ENCODE measurements at regions not wholly inside any gene's neighbourhood (a gene's known extent, or its start where the extent isn't known, plus 50 kb on each side); places are given as distances from the start of the nearest gene placed in this dataset.

DNA sequence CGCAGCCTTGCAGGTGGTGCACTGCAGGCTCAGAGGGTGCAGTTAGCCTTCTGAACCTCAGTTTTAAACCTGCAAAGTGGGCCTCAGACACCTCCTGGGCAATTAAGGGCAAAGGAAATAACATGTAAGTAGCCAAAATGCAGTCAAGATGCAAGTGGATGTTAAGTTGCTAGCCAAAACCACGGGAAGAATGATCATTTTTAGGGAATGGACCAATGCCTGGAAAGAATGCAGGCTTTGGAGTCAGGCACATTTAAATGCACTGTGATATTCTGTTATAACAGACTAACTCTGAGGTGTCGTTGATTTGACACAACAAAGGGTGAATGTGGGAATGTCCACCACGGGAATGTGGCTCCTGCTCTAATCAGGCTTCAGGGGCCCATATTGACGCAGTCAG lies 57.9 kb upstream of the PTGFRN start:
- no peak for DNase-seq

DNA sequence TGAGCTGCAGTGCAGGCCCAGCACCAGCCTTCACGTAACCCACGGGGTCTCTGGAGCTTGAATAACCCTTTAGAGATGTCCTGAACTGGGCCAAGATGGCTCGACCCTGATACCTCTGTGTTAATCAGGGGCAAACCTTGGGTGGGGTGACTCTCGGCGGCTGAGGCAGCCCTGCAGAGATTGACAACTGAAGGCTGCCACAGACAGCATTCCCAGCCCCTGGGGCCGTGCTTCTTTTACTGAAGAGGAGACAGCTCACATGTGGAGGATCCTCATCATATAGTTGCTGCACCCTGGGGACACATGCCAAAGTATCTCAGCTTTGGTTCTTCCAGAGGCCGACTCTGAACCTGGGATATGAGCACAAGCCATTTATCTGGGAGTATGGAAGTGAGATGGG lies 57.3 kb upstream of the PTGFRN start:
- no peak for DNase-seq

DNA sequence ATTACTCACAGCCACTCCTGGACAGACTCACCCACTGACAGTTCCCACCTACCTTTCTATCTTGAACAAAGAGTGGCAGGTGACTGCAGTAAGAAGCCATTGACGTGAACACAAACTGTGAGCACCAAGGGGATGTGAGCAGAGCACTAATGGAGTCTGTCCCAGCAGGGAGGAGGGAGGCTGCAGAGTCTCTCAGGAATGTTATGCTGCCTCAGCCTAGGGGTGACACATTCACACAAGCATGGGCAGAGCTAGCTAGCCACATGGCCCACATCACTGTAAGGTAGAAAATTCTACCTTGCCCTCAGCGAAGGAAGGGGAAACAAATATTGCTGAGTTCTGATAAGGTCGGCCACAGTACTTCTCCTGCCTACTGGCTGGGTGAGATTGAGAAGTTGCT lies 56.8 kb upstream of the PTGFRN start:
- DNase-seq, result no peak

DNA sequence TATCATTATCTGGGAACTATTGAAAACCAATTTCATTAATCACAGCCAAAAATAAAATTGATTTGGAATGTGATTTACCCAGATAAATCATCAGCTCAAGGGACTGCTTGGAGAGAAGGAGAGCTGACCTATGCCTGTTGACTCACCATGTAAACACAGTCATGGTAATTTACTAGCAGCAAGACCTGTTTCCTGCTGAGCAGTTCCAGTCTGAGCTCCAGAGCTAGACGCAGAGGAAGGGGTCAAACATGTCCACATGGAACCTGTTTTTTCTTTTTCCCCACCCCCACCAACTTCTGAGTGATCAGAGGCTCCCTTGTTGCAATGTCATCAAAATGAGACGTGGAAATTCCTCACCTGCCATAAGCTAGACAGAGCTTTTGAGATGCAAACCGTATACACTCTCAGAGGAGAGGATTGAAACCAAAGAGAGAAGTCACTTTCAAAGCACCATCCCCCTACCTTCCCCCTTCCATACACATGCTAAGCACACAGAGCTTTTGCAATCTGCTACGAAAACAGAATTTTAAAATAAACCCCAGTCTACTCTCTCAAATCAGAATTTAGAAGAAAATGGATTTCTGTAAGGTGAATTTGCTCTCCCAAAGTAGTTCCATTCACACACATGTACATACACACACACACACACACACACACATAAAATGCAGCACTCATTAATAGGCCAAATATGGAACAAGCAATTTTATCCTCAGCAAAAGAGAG lies 55.9 kb upstream of the PTGFRN start:
- no peak for DNase-seq

DNA sequence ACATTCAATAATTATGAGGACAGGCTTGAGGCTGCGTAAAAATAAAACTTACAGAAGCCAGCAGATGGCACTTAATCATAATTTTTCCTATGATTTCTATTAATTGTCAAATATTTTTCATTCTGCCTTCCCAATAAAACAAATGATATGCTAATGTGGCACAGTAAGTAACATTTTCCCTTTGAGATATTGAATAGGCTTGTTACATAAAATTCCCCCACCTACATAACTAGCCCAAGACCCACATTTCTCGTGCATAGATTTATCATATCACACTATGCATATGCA lies 55.4 kb upstream of the PTGFRN start:
- DNase-seq, result no peak

DNA sequence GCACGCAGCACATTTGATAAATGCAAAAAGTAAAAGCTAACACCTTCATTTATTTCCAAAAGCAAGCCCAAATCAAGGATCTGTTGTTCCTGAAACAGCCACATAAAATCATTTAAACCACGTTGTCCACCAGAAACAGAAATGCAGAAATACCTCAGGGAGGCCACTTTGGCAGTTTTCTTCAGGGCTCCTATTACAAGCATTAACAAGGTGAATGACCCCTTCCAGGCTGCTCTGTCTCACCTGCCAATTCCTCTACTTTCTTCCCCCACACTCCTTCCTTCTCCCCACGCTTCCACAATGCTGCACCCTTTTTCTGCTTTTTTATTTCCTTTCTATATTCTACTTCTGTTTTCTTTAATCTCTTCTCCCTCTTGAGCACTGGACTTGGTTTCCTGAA lies 55.0 kb upstream of the PTGFRN start:
- DNase-seq, result no peak

DNA sequence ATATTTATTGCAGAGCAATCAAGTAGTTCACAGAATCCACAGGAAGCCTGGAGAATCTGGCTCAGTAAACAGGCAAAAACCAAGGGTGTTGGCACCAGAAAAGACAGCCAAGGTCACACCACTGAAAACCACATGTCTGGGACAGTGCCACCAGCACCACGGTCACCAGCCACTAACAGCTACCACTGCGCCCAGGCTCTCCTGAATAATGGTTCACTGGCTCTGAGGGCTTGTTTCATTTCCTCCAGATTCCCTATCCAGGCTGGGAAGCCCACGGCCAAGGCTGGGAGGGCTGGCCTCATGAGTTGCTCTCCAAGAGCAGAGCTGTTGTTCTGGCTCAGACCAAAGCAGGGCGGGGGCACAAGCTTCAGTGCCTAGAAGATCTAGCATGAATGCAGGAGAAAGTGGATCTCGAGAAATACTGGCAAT lies 54.5 kb upstream of the PTGFRN start:
- DNase-seq, result no peak

DNA sequence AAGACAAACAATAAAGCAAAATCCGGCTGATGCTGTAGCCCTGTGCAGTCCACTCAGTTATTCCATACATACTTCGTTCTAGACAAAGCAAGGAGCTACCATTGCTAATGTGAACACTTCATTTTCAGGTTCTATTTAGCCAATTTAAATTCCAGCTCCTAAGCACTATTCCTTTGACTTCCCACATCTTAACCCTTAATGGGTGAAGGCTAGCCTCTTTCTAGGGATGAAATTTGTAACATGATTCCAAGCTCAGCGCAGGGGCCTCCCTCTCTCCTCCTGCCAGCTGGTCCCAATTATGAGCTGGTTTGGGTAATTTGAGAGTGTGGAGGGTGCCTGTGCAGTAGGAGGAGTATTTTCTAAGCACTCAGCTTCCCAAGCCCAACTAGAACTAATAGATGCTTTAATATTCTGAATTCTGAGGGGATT lies 53.9 kb upstream of the PTGFRN start:
- no peak for DNase-seq

DNA sequence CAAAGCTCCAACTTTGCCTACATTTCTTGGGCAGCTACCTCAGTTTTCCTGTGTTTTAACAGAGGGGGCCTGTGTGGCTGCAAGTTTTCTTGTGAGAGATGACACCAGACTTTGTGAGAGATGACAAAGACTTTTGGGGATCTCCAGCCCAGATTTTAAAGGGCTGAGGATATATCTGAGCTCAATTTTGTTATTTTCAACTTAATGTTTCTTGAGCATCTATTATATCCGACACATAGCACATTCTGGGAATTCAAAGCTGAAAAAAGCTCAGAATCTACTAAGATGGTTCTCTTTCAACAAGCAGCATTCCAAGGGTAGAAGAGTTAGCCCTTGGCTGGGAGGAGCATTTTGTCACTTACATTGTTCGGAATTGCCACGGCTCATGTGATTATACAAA lies 53.4 kb upstream of the PTGFRN start:
- no peak for DNase-seq

DNA sequence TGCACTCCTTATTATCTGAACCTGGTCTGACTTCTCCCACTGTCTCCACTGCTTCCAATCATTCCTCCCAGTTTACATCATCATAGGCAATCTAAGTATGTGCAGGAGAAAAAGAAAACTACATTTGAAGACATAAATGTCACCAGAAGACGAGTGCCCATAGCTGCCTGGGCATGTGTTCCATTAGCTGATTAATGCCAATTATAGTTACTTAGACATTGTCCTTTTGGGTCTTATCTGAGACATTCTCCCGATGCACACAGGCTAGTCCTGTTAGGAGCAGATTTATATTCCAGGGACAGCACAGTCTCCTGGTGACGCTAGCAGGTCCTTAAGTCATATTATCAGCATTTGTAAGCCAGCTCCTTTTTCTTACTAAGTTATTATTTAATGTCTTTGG lies 52.6 kb upstream of the PTGFRN start:
- DNase-seq, result no peak

Data from activated CD8-positive, alpha-beta memory T cell treated with anti-CD3 and anti-CD28 coated beads, Interleukin-2, amount 50 U/mL, for 48 hours (primary cell).